Endothelial cell of umbilical vein (primary cell): ENCODE measurements at regions not wholly inside any gene's neighbourhood (a gene's known extent, or its start where the extent isn't known, plus 50 kb on each side); places are given as distances from the start of the nearest gene placed in this dataset.
"Not testable (repeated sequence)": the region's sequence is repeated elsewhere in the genome, so short reads cannot be mapped to it uniquely, and the experiment has no call there.

Experiments
- BruUV-seq: library from RNA; stranded (reverse); fragments of 400-500 nt; replicated peaks from 2 replicates; lab custom pipeline; 2021; lab: Mats Ljungman, UMichigan
- CTCF ChIA-PET: fragments of 300-600, 350-600 bp; sonication (Branson Sonifier 250); formaldehyde crosslinking; loops from one replicate; lab custom pipeline; 2021; ENCODE audit warnings: antibody characterized with exemption, inconsistent platforms; lab: Charles Lee
- POLR2A ChIA-PET: fragments of 300-600, 350-600 bp; sonication (Branson Sonifier 250); formaldehyde crosslinking; loops from one replicate; lab custom pipeline; 2021; ENCODE audit warnings: antibody characterized with exemption, inconsistent platforms; lab: Charles Lee
- DNase-seq: peaks from one replicate; pipeline ENCODE4 v3.0.0-alpha.2; 2011; ENCODE audit warnings: low read depth, low spot score
- FAIRE-seq: peaks from 2 replicates; lab custom pipeline; 2011; peaks lifted over from hg19 to GRCh38; lab: Jason Lieb, UNC
- H2AFZ ChIP-seq: 2 replicates; pipeline ENCODE4 v1.6.0; 2012; ENCODE audit warnings: low read depth, low read length, control low read depth, inconsistent platforms
- H3K27ac ChIP-seq: 2 replicates; pipeline ENCODE4 v1.5.1; 2011; ENCODE audit warnings: low read depth, mild to moderate bottlenecking, control low read depth, low read length, moderate library complexity; ENCODE audit not compliant: insufficient read depth
- H3K27me3 ChIP-seq, 2 experiments: 2 replicates each; pipeline versions ENCODE4 v1.6.0 to v1.6.1; 2011; ENCODE audit warnings: low read length in 2 of 2, mixed read lengths in 1 of 2; ENCODE audit not compliant: control insufficient read depth in 2 of 2, insufficient read depth in 2 of 2
- H3K36me3 ChIP-seq, 2 experiments: 2 replicates in 1 of 2; 3 replicates in 1 of 2; pipeline ENCODE4 v1.5.1; 2011; ENCODE audit warnings: low read length in 2 of 2, mild to moderate bottlenecking in 1 of 2, moderate library complexity in 1 of 2; ENCODE audit not compliant: control insufficient read depth in 2 of 2, insufficient read depth in 2 of 2; ENCODE audit errors: extremely low read depth in 1 of 2
- H3K4me1 ChIP-seq: 3 replicates; pipeline ENCODE4 v1.5.1; 2011; ENCODE audit warnings: mild to moderate bottlenecking, low read length; ENCODE audit not compliant: control insufficient read depth, insufficient read depth; ENCODE audit errors: extremely low read depth
- H3K4me2 ChIP-seq: 2 replicates; pipeline ENCODE4 v1.6.1; 2011; ENCODE audit warnings: low read length, control low read depth, mixed read lengths; ENCODE audit not compliant: insufficient read depth
- H3K4me3 ChIP-seq, 3 experiments: fragments of 200-600 bp in 1 of 3; sonication (generic), shearing (Covaris generic) in 1 of 3; replicated peaks in 1 of 3; 2 replicates each; pipeline ENCODE4 v1.5.1; 2011 to 2016; ENCODE audit warnings: control low read depth in 3 of 3, low read length in 3 of 3, mild to moderate bottlenecking in 2 of 3, inconsistent platforms in 1 of 3, low read depth in 1 of 3, moderate library complexity in 1 of 3; ENCODE audit not compliant: insufficient read depth in 1 of 3
- H3K79me2 ChIP-seq: 2 replicates; pipeline ENCODE4 v1.6.0; 2012; ENCODE audit warnings: low read length, inconsistent platforms; ENCODE audit not compliant: control insufficient read depth, insufficient read depth
- H3K9ac ChIP-seq: replicated peaks from 2 replicates; pipeline ENCODE3; 2011; ENCODE audit warnings: low read length, control low read depth; ENCODE audit not compliant: insufficient read depth; ENCODE audit errors: extremely low read depth
- H3K9me1 ChIP-seq: replicated peaks from 3 replicates; pipeline ENCODE4 v1.6.0; 2011; ENCODE audit warnings: mild to moderate bottlenecking, low read length; ENCODE audit not compliant: control insufficient read depth, insufficient read depth; ENCODE audit errors: extremely low read depth
- H3K9me3 ChIP-seq: replicated peaks from 2 replicates; pipeline ENCODE4 v1.5.1; 2012; ENCODE audit warnings: low read length, inconsistent platforms; ENCODE audit not compliant: control insufficient read depth, insufficient read depth
- H4K20me1 ChIP-seq: replicated peaks from 2 replicates; pipeline ENCODE3; 2011; ENCODE audit warnings: mild to moderate bottlenecking, low read length; ENCODE audit not compliant: control insufficient read depth, insufficient read depth; ENCODE audit errors: extremely low read depth
- EZH2 ChIP-seq: IDR thresholded peaks from 2 replicates; pipeline ENCODE4 v1.6.1; 2012; ENCODE audit warnings: borderline replicate concordance, low read depth, mild to moderate bottlenecking, moderate library complexity, low read length, inconsistent platforms; ENCODE audit not compliant: severe bottlenecking
- FOS ChIP-seq: IDR thresholded peaks from 2 replicates; pipeline ENCODE4 v1.6.1; 2011; ENCODE audit warnings: mild to moderate bottlenecking, low read length, moderate library complexity, borderline replicate concordance; ENCODE audit not compliant: insufficient read depth
- GATA2 ChIP-seq: IDR thresholded peaks from 2 replicates; pipeline ENCODE4 v1.7.0; 2011; ENCODE audit warnings: low read depth, mild to moderate bottlenecking, moderate library complexity, mixed read lengths, low read length; ENCODE audit not compliant: insufficient read length, insufficient read depth
- JUN ChIP-seq: IDR thresholded peaks from 2 replicates; pipeline ENCODE4 v1.6.1; 2011; ENCODE audit warnings: borderline replicate concordance, low read depth; ENCODE audit not compliant: insufficient read length, insufficient read depth
- MYC ChIP-seq: IDR thresholded peaks from one replicate; pipeline ENCODE4 v1.6.1; 2011; ENCODE audit warnings: mild to moderate bottlenecking, low read depth, low read length
- POLR2A ChIP-seq: IDR thresholded peaks from 2 replicates; pipeline ENCODE4 v1.6.1; 2012; ENCODE audit warnings: low read depth, mild to moderate bottlenecking, control low read depth, low read length
- POLR2AphosphoS5 ChIP-seq: IDR thresholded peaks from 2 replicates; pipeline ENCODE4 v1.6.1; 2012; ENCODE audit warnings: low read depth, mild to moderate bottlenecking, control low read depth, low read length, moderate library complexity; ENCODE audit not compliant: insufficient read depth
- dilution Hi-C: fragments of 300-500 bp; cut with MboI; formaldehyde crosslinking; loops from one replicate; pipeline ENCODE4 v1.15.0; 2019; ENCODE audit warnings: low sequenced_read_pairs; ENCODE audit not compliant: extremely low pct_ligation_motif_present
- intact Hi-C: fragments of 100-400 bp; cut with micrococcal nuclease; formaldehyde crosslinking; loops from one replicate; pipeline ENCODE4 v1.10.0; 2022
- TF ChIP-seq, protein P1 (sequence below), 2 donors: IDR thresholded peaks; 1 replicate in 1 of 2; 2 replicates in 1 of 2; pipeline ENCODE4 v1.5.1; 2011; ENCODE audit warnings: low read length in 2 of 2, mild to moderate bottlenecking in 2 of 2, moderate library complexity in 2 of 2, control low read depth in 1 of 2, inconsistent platforms in 1 of 2, low read depth in 1 of 2; ENCODE audit not compliant: insufficient read depth in 1 of 2; ENCODE audit errors: extremely low read depth in 1 of 2
- TF ChIP-seq, protein P2 (sequence below): IDR thresholded peaks from 2 replicates; pipeline ENCODE4 v1.6.1; 2011; ENCODE audit not compliant: insufficient read depth, insufficient read length

DNA sequence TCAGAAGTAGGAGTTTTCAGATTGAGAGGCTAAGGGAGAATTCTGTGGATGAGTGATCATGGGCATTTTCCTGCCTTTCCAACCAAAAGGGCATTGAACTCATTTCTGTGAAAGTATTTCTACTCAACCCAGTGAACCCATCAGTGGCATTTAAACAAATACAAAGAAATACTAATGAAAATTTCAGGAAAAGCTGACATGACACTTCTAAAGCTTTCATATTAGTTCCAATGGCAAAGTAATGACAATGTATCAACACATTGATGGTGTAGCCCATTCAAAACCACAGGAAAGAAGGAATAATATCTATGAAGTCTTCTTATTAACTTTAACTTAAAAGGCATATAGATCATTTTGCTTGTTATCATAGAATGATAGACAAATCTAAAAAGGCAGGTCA is 183.5 kb upstream of the ANXA10 start:
- H3K9me3 ChIP-seq = no peaks in the 10 kb centered on the region
- TF ChIP-seq EZH2 (no peak), JUN (no peak), FOS (no peak), GATA2 (no peak), POLR2A (no peak), POLR2AphosphoS5 (no peak), MYC (no peak)
- TF ChIP-seq, protein P1, sequence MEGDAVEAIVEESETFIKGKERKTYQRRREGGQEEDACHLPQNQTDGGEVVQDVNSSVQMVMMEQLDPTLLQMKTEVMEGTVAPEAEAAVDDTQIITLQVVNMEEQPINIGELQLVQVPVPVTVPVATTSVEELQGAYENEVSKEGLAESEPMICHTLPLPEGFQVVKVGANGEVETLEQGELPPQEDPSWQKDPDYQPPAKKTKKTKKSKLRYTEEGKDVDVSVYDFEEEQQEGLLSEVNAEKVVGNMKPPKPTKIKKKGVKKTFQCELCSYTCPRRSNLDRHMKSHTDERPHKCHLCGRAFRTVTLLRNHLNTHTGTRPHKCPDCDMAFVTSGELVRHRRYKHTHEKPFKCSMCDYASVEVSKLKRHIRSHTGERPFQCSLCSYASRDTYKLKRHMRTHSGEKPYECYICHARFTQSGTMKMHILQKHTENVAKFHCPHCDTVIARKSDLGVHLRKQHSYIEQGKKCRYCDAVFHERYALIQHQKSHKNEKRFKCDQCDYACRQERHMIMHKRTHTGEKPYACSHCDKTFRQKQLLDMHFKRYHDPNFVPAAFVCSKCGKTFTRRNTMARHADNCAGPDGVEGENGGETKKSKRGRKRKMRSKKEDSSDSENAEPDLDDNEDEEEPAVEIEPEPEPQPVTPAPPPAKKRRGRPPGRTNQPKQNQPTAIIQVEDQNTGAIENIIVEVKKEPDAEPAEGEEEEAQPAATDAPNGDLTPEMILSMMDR (IDR thresholded peaks at IDR 0.05; ENCODE audit: extremely low read depth in 1 of 2, insufficient read depth in 1 of 2, low read depth in 1 of 2, low read length in 2 of 2) = no peak
- TF ChIP-seq, protein P2, sequence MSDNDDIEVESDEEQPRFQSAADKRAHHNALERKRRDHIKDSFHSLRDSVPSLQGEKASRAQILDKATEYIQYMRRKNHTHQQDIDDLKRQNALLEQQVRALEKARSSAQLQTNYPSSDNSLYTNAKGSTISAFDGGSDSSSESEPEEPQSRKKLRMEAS = no peak
- H3K27me3 ChIP-seq = no peaks in the 10 kb centered on the region
- H3K4me3 ChIP-seq = no peak overlapping the region
- POLR2A ChIA-PET = no interaction called here
- H3K9ac ChIP-seq = no peak overlapping the region
- H4K20me1 ChIP-seq = no peaks in the 10 kb centered on the region
- H3K4me1 ChIP-seq = peaks cover 4% of the 10 kb centered on the region
- H3K27ac ChIP-seq = no peak overlapping the region
- CTCF ChIA-PET = interaction anchor here (0.6 kb wide), 1 partner anchor 181 kb away, joined by 3 read pairs; no protein-coding TSS in a partner anchor
- no peaks in the 10 kb centered on the region for H3K9me1 ChIP-seq
- DNase-seq (no peak), FAIRE-seq (no peak)
- dilution Hi-C loops = no loop called here
- H3K79me2 ChIP-seq = no peaks in the 10 kb centered on the region
- no peak overlapping the region for H2AFZ ChIP-seq
- BruUV-seq = no TSS peak
- H3K36me3 ChIP-seq = no peaks in the 10 kb centered on the region
- intact Hi-C loops = no loop called here
- no peak overlapping the region for H3K4me2 ChIP-seq

DNA sequence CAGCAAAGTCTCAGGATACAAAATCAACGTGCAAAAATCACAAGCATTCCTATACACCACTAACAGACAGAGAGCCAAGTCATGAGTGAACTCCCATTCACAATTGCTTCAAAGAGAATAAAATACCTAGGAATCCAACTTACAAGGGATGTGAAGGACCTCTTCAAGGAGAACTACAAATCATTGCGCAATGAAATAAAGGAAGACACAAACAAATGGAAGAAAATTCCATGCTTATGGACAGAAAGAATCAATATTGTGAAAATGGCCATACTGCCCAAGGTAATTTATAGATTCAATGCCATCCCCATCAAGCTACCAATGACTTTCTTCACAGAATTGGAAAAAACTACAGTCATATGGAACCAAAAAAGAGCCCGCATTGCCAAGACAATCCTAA is 179.8 kb upstream of the ANXA10 start:
- H3K4me1 ChIP-seq, H3K9me3 ChIP-seq, H4K20me1 ChIP-seq, H3K27ac ChIP-seq, H2AFZ ChIP-seq, dilution Hi-C loops, H3K4me2 ChIP-seq, H3K4me3 ChIP-seq, FAIRE-seq, H3K79me2 ChIP-seq, H3K36me3 ChIP-seq, CTCF ChIA-PET, POLR2A ChIA-PET, H3K9me1 ChIP-seq, intact Hi-C loops, BruUV-seq, DNase-seq, H3K9ac ChIP-seq, H3K27me3 ChIP-seq: not testable (repeated sequence)
